Astrocyte of the cerebellum (primary cell): ENCODE measurements at regions not wholly inside any gene's neighbourhood (a gene's known extent, or its start where the extent isn't known, plus 50 kb on each side); places are given as distances from the start of the nearest gene placed in this dataset.

Source experiments
- DNase-seq: peaks from one replicate; pipeline ENCODE4 v3.0.0-alpha.2; 2011; ENCODE audit warnings: low read depth
- H3K4me3 ChIP-seq: 2 replicates; pipeline ENCODE4 v1.5.1; 2011; ENCODE audit warnings: mild to moderate bottlenecking, low read depth, low read length, moderate library complexity
- CTCF ChIP-seq: IDR thresholded peaks from 2 replicates; pipeline ENCODE4 v1.5.1; 2012; ENCODE audit warnings: low read length, low read depth, moderate library complexity, mild to moderate bottlenecking; ENCODE audit errors: missing control alignments
- in situ Hi-C: cut with HindIII; loops from 2 replicates; pipeline ENCODE4 v1.10.0; 2017; ENCODE audit warnings: low sequenced_read_pairs

GRCh38 chr18:59788791-59789106 is 91.5 kb upstream of the CCBE1 start:
- in situ Hi-C loops, result no loop called here

GRCh38 chr18:59787998-59788790 is 91.0 kb upstream of the CCBE1 start:
- in situ Hi-C loops, result no loop called here
- no peak for TF ChIP-seq CTCF
- H3K4me3 ChIP-seq, result no peak overlapping the region
- peak; percentile 43 for DNase-seq

More at GRCh38 chr18:59788791-59789106, 91.5 kb upstream of the CCBE1 start:
- DNase-seq, result no peak
- H3K4me3 ChIP-seq, result no peak overlapping the region
- no peak for TF ChIP-seq CTCF

- TF ChIP-seq CTCF, result no peak
- in situ Hi-C loops, result loop anchor here (5.0 kb wide), 1 partner anchor 43 kb away; no protein-coding TSS in a partner anchor
- no peak overlapping the region for H3K4me3 ChIP-seq
- DNase-seq, result no peak
These were observed 87.5 kb upstream of the CCBE1 start for GRCh38 chr18:59784694-59785093.

- peak; percentile 77 for TF ChIP-seq CTCF
- H3K4me3 ChIP-seq, result no peak overlapping the region
- in situ Hi-C loops, result loop anchor here (5.0 kb wide), 1 partner anchor 44 kb away; no protein-coding TSS in a partner anchor
- peak; percentile 34 for DNase-seq
These were observed 85.9 kb upstream of the CCBE1 start for GRCh38 chr18:59783138-59783537.

- no peak overlapping the region for H3K4me3 ChIP-seq
- peak; percentile 63 for DNase-seq
- in situ Hi-C loops, result loop anchor here (5.0 kb wide), 1 partner anchor 47 kb away; no protein-coding TSS in a partner anchor
- no peak for TF ChIP-seq CTCF
These were observed 82.8 kb upstream of the CCBE1 start for GRCh38 chr18:59779979-59780378.

GRCh38 chr18:59778434-59778833 is 81.2 kb upstream of the CCBE1 start:
- in situ Hi-C loops, result no loop called here
- H3K4me3 ChIP-seq, result no peak overlapping the region
- no peak for DNase-seq
- TF ChIP-seq CTCF, result no peak
